ENCODE measurements at regions not wholly inside any gene's neighbourhood (a gene's known extent, or its start where the extent isn't known, plus 50 kb on each side); places are given as distances from the start of the nearest gene placed in this dataset.

- DNase-seq (ENCODE audit: low read depth), result peak; percentile 24
These were observed 50.7 kb downstream of the TAS2R16 start for GRCh38 chr7:122944682-122945303.

- DNase-seq (ENCODE audit: low read depth), result no peak
These were observed 52.7 kb downstream of the TAS2R16 start for GRCh38 chr7:122942765-122943164.

GRCh38 chr7:122942059-122942458 is 53.4 kb downstream of the TAS2R16 start:
- DNase-seq (ENCODE audit: low read depth), result no peak

Data from amniotic epithelial cell (primary cell).